DMS 273 (cell line): ENCODE measurements at regions not wholly inside any gene's neighbourhood (a gene's known extent, or its start where the extent isn't known, plus 50 kb on each side); places are given as distances from the start of the nearest gene placed in this dataset.
"Not testable (repeated sequence)": the region's sequence is repeated elsewhere in the genome, so short reads cannot be mapped to it uniquely, and the experiment has no call there.

Experiments
- DNase-seq: peaks from one replicate; lab custom pipeline; 2025; ENCODE audit not compliant: unreplicated experiment; lab: John Stamatoyannopoulos, UW

GRCh38 chr14:85883966-85884365 is 354.0 kb downstream of the FLRT2 start:
- DNase-seq, result no peak

GRCh38 chr14:85883101-85883500 is 353.2 kb downstream of the FLRT2 start:
- DNase-seq, result no peak

GRCh38 chr14:85881935-85882334 is 352.0 kb downstream of the FLRT2 start:
- no peak for DNase-seq

GRCh38 chr14:85878874-85879273 is 348.9 kb downstream of the FLRT2 start:
- DNase-seq, result no peak

- DNase-seq, result no peak
These were observed 343.1 kb downstream of the FLRT2 start for GRCh38 chr14:85873006-85873405.

DNA sequence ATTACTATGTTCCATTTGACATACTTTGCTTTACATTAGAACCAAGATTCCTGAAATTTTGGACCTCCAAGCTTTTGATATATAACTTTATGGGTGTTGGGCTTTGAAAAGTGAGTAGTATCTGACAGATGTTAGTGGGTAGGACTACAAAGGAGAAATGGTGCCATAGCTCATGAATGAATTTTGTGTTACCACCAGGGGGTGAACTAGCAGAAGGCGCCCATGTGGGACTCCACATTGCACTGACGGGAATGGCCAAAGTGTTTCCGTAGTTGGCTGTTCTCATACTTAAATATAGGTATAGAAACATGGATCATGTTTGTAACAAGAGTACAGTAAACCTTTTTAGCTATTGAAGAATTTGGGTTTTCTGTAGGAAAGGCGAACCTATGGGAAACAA is 337.5 kb downstream of the FLRT2 start:
- peak; percentile 20 for DNase-seq

- DNase-seq, result no peak
These were observed 335.8 kb downstream of the FLRT2 start for GRCh38 chr14:85865701-85866100.

DNA sequence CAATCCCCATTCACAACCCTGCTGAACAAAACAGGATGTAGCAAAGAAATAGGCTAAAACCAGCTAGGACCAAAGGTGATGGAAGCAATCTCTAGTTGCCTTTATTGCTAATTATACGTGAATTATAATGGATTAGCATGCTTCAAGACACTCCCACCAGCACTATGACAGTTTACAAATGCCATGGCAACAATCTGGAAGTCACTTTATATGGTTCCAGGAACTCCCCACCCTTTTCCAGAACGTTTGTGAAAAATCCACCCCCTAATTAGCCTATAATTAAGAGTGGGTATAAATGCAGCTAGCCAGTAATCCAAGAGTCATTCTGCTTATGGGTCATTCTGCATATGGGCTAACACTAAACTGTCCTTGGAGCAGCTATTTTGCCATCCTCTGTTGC is 328.7 kb downstream of the FLRT2 start:
- DNase-seq, result no peak

DNA sequence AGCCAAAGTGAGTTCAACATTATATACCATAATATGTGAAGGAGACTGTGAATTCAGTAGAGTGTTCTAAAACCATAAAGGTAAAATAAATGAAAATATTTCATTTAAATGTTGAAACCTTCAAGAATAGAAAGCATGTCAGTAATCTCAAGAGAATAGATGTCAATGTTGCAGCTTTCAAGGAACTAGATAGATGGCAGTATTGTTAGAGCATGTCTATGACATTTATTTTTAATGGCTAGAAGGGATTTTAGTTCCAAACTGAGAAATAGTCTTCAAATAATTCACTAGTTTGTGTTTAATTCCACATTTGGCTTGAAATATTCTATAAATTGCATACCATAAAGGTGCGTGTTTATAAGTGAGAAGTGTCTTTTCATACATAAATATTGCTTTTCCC is 326.5 kb downstream of the FLRT2 start:
- peak; percentile 10 for DNase-seq

- no peak for DNase-seq
These were observed 324.1 kb downstream of the FLRT2 start for GRCh38 chr14:85853996-85854526.

- DNase-seq, result no peak
These were observed 323.0 kb downstream of the FLRT2 start for GRCh38 chr14:85852906-85853305.

DNA sequence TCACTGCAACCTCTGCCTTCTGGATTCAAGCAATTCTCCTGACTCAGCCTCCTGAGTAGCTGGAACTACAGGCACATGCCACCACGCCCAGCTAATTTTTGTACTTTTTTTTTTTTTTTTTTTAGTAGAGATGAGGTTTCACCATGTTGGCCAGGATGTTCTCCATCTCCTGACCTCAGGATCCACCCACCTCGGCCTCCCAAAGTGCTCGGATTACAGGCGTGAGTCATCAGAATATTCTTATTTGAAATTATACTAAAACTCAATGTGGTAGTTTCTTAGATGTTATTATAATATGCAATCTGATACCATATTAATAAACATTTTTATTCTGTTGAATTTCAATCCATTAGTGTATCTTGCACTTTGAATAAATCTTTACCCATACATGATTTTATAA is 322.2 kb downstream of the FLRT2 start:
- not testable (repeated sequence) for DNase-seq

DNA sequence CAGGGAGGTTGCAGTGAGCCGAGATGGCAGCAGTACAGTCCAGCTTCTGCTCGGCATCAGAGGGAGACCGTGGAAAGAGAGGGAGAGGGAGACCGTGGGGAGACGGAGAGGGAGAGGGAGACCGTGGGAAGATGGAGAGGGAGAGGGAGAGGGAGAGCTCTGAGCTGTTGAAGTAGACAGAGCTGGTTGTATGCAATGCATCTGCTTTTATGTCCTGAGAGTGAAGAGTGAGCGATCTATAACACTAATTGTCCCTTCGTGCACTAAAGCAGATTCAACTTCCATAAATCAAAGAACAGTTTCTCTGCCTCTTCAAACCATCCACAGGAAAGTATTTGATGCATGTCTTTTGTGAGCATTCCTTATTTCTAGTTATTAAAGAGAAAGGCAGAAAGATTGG is 300.6 kb downstream of the FLRT2 start:
- not testable (repeated sequence) for DNase-seq

DNA sequence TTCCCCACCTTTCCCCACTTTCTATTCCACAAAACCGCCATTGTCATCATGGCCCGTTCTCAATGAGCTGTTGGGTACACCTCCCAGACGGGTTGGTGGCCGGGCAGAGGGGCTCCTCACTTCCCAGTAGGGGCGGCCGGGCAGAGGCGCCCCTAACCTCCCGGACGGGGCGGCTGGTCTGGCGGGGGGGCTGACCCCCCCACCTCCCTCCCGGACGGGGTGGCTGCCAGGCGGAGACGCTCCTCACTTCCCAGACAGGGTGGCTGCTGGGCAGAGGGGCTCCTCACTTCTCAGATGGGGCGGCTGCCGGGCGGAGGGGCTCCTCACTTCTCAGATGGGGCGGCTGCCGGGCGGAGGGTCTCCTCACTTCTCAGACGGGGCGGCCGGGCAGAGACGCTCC is 299.7 kb downstream of the FLRT2 start:
- not testable (repeated sequence) for DNase-seq

- DNase-seq, result no peak
These were observed 294.6 kb downstream of the FLRT2 start for GRCh38 chr14:85824526-85824925.

GRCh38 chr14:85822236-85822635 is 292.3 kb downstream of the FLRT2 start:
- DNase-seq, result no peak

DNA sequence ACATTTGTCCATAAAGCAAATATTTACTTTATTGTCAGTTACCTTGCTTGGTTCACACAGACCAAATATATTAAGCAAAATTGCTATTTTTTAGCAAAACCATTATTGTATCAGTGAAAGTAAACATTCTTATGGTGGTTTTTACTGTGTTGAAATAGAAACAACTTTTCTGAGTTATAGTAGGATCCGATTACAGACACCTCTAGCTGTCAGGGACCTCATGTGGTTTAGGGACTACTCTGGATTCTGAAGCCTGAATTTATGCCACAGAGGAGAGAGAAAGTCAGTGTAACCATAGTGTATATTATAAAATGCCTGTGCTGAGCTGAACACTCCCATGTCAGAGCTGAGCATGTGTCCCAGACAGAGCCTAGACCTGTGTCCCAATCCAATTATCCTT is 287.5 kb downstream of the FLRT2 start:
- DNase-seq, result no peak

DNA sequence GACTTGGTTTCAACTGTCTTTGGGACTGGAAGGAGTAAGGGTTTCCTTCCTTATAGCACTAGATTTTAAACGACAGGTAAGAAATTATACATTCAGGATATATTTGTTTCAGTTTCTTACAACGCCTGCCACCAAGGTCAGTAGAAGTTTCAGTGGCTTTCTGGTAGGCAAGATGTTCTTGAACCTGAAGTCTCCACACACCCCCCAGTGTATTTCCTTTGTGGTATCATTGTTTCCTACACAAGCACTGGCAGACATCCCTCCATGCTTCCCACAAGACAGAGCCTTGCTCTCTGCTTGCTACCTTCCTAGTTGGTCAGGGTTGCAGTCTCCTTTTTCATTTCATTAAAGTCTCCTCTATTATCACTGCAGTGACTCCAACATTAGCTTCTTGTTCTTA is 283.1 kb downstream of the FLRT2 start:
- DNase-seq, result no peak

- DNase-seq, result no peak
These were observed 281.4 kb downstream of the FLRT2 start for GRCh38 chr14:85811340-85811739.

- no peak for DNase-seq
These were observed 269.7 kb downstream of the FLRT2 start for GRCh38 chr14:85799668-85800067.

DNA sequence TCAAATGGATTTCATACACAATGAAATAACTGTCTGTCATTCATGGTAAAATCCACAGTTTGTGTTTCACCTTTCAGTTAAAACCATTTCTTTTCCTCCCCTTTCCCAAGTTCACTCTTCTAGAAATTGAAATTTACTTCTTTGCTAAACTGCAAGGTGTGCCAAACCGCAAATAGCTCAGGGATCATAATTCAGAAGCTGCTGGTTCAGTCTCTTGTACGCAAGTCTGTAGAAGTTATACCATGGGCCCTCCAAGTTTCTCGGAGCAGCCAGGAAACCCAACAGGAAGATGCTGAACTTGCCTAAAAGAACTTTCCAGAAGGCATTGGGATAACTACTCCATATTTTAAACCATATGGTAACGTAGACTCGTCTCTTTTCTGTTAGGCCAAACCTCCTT is 268.9 kb downstream of the FLRT2 start:
- no peak for DNase-seq

GRCh38 chr14:85793533-85793932 is 263.6 kb downstream of the FLRT2 start:
- no peak for DNase-seq

DNA sequence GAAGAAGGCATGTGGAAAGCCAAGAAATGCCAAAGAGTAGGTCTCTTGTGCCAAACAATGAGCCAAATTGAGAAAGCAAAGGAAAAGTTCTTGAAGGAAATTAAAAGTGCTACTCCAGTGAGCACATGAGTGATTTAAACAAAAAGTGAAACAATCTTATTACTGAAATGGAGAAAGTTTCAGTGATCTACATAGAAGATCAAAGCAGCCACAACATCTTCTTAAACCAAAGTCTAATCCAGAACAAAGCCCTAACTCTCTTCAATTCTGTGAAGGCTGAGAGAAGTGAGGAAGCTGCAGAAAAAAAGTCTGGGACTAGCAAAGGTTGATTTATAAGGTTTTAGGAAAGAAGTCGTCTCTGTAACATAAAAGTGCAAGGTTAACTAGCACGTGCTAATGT is 259.6 kb downstream of the FLRT2 start:
- DNase-seq, result no peak
